Lower leg skin (tissue), 4 donors: ENCODE measurements at regions not wholly inside any gene's neighbourhood (a gene's known extent, or its start where the extent isn't known, plus 50 kb on each side); places are given as distances from the start of the nearest gene placed in this dataset.

Experiments used
- DNase-seq, 2 donors: peaks; one replicate each; pipeline ENCODE4 v3.0.0-alpha.2; 2019; ENCODE audit warnings: low spot score in 2 of 2
- H3K4me3 ChIP-seq: fragments of 200-600 bp; sonication (generic); 2 replicates; pipeline ENCODE4 v1.5.1; 2017; ENCODE audit warnings: mild to moderate bottlenecking, low read depth; ENCODE audit not compliant: poor library complexity, severe bottlenecking
- CTCF ChIP-seq, 3 donors: fragments of 450-650 bp; IDR thresholded peaks; one replicate each; pipeline ENCODE4 v1.5.1; 2016; ENCODE audit warnings: antibody characterized with exemption in 3 of 3, mild to moderate bottlenecking in 3 of 3, moderate library complexity in 2 of 3
- POLR2A ChIP-seq, 2 donors: fragments of 450-650 bp; IDR thresholded peaks; one replicate each; pipeline ENCODE4 v1.6.1; 2016 to 2017; ENCODE audit warnings: antibody characterized with exemption in 2 of 2, mild to moderate bottlenecking in 1 of 2, moderate library complexity in 1 of 2
- WGBS, 2 donors: methylation state at CpG; one replicate each; pipeline ENCODE4 v1.1.5; 2018; 5-methylcytosine and 5-hydroxymethylcytosine counted together
- intact Hi-C: fragments of 100-400 bp; cut with DNase I; formaldehyde crosslinking; loops from one replicate; pipeline ENCODE4 v1.15.0; 2023; ENCODE audit warnings: low total_unique reads

GRCh38 chr17:12512694-12513355, 152.9 kb upstream of the MYOCD start:
- TF ChIP-seq POLR2A (IDR thresholded peaks at IDR 0.05) (no peak), CTCF (IDR thresholded peaks at IDR 0.05) (no peak)
- DNase-seq, result no peak
- WGBS, 2 donors, result 76 to 83% methylated on average over 4 of the region's 4 CpGs
- no peak overlapping the region for H3K4me3 ChIP-seq
- intact Hi-C loops, result no loop called here

- DNase-seq, result no peak
- TF ChIP-seq POLR2A (IDR thresholded peaks at IDR 0.05) (no peak), CTCF (IDR thresholded peaks at IDR 0.05) (no peak)
- intact Hi-C loops, result no loop called here
- 86 to 87% methylated on average over 5 of the region's 5 CpGs for WGBS, 2 donors
- no peak overlapping the region for H3K4me3 ChIP-seq
Measured at GRCh38 chr17:12514596-12514995, 151.1 kb upstream of the MYOCD start.

DNA sequence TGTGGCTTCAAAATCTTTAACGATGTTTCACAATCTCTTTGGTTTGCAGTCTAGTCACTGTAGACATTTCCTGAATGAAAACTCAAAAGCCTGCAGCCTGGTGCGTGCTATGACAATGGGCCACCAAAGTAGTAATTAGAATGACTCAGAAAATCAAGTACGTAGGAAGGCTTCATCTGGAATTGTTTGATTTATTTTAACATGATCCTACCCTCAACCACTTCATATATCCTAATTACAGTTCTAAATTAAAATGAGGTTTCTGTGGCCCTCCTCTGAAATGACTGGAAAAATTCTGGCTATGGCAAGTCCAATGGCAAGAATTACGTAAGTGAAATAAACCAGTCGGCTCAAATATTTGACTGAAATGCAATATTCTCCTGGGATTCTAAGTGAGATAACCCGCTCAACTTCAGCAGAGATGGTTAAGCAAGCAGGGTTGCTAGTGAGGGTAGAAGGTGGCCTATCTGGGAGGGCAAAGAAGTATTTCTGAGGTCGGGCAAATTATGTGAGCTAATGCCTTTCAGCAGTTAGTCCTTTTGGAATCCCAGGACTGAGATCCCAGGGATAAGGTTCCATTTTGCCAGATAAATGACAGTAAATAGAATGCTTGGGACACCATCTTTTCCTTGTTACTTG, 145.6 kb upstream of the MYOCD start:
- intact Hi-C loops, result no loop called here
- WGBS, 2 donors, result 78 to 82% methylated on average over 7 of the region's 7 CpGs
- TF ChIP-seq POLR2A (IDR thresholded peaks at IDR 0.05) (no peak), CTCF (IDR thresholded peaks at IDR 0.05) (no peak)
- H3K4me3 ChIP-seq, result no peak overlapping the region
- DNase-seq, result no peak

DNA sequence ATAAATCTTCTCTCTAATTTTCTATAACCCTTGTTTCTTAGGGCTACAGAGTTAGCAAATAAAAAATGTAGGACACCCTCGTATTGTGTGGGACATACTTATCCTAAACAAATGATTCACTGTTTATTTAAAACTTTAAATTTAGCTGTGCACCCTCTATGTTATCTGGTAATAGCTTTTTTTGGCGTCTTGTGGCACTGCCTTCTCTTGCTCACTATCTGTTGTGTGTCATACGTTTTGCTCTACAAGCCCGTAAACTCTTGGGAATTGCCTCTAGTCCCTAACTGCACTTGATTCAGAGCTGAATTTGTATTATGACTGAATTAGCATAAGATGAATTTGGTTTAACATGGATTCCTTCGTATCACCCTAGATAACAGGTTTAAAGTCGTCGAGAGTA, 144.3 kb upstream of the MYOCD start:
- no peak overlapping the region for H3K4me3 ChIP-seq
- DNase-seq, result no peak
- intact Hi-C loops, result no loop called here
- TF ChIP-seq CTCF (IDR thresholded peaks at IDR 0.05), result no peak
- TF ChIP-seq POLR2A (IDR thresholded peaks at IDR 0.05), result no peak
- 84 to 88% methylated on average over 7 of the region's 7 CpGs for WGBS, 2 donors

GRCh38 chr17:12522336-12522735, 143.4 kb upstream of the MYOCD start:
- WGBS, 2 donors, result 58 to 60% methylated on average over 7 of the region's 7 CpGs
- intact Hi-C loops, result no loop called here
- no peak for DNase-seq
- no peak overlapping the region for H3K4me3 ChIP-seq
- TF ChIP-seq POLR2A (IDR thresholded peaks at IDR 0.05) (no peak), CTCF (IDR thresholded peaks at IDR 0.05) (no peak)
